NCI-H2107 treated with DMSO at 0.1 percent for 48 hours (cell line): ENCODE measurements at regions not wholly inside any gene's neighbourhood (a gene's known extent, or its start where the extent isn't known, plus 50 kb on each side); places are given as distances from the start of the nearest gene placed in this dataset.
A peak's percentile ranks its signal among the peaks of the same experiment; 100 is the strongest.

Experiments used
- DNase-seq: peaks from one replicate; lab custom pipeline; 2025; ENCODE audit not compliant: unreplicated experiment; lab: John Stamatoyannopoulos, UW

DNA sequence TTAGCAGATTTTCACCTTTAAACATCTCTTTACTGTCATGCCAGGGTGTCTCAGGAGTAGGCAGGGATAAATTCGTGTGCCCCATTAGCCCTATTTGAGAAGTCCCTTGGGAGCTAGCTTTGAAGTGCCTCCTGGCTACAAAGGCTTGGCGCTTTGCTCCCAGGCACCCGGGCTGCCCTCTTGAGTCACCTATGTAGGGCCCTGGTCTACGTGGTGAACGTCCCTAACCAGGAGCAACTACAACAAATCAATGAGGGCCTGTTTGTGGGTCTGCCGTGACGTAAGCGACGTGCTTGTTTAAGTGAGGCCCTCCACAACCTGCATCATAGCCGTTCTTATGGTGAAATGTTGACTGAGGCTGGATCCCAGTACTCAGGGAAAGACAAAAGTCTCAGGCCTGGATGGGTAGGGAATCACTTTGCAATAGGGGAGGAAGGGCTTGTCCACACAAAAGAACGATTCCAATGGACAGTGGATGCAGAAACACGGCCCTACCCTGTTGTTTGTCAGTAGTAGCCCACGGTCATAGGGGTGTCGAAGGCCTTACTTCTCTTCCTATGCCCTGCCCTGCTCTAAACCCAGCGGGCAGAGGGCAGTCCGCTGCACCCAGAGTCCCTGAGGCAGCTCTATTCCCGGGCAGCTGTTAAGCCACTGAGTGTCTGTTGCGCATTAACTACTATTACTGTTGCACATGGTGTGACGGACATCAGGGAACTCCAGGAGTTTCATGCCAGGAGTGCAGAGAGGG lies 93.9 kb downstream of the INHBB start:
- peak; percentile 9 for DNase-seq

DNA sequence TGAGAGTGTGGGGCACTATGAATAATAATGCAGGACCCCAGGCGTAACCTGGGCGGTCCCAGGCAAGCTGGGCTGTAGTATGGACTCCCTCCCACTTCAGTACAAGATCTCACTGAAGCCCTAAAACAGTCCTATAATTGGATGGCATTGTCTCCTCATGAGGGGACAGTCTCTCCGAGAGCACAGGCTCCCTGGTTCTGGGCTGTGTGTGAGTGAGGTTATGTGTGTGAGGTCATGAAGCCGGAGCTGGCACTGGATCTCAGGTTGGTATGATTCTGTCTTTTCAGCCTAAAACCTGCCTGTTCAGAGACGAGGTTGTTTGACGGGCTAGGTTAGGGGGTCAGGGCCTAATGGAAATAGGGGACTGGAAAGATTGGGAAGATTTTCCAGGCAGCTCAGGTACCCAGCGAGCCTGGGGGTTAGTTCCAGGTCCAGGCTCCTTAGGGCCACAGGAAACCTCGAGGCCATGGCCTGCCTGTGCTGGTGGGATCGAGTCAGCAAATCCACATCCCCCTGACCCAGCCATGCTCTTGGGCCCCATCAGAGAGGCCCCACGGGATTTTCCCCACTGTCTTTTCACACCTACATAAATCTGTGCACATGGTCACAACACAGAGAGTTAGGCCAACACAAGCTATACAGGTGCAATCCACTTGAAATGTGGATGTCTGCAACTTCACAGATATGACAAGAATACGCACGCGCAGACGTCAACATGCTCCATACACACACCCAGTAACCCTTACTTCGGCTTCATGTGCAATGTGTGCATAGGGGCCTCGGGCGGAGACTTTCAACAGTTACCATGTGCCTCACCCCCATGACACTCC lies 94.8 kb downstream of the INHBB start:
- no peak for DNase-seq

DNA sequence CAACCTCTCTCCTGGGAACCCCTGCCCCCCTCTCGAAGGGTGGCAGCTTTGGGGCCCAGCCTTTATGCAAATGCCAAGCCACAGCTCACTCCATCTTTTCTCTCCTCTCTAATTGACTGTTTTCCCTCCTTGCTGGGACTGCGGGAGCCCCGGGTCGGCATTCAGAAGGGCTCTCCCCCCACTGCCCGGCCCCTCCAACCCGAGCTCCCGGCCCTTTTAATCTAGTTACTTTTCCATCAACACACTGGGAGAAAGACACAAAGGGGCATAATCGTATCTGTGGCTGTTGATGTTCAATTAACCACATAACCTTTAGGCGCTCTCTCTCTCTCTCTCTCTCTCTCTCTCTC lies 95.4 kb downstream of the INHBB start:
- no peak for DNase-seq

DNA sequence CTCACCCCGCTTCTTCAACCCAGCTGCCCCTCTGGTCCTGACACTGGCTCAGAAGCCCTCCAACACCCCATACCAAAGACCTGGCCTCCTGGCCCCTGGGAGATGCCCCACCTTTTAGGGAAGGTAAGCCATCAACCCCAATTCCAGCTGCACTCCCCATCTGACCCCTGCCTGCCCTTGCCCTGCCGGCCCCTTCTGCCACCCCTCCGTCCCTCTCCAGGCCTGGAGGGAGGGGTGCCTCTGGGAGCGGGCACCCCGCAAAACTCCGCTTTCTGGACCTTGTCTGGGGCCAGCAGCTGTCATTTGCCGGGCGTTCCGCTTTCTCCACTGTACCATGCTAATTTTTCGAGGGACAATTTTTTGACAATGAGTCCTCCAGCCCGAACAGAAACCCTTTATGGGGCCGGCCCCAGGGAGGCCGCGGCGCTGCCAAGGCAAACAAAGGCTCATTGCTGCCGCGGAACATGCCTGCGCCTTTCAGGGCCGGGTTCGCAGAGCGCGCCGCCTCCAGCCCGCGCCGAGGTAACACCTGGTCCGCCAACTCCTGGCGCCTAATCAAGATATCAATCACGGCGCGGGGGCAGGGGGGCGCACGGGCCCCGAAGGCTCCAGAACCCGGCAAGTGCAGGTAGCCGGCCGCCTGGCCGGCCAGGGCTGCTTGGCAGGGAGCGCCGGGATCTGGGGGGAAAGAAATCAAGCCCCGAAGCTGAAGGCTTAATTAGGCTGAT lies 96.0 kb downstream of the INHBB start:
- no peak for DNase-seq

DNA sequence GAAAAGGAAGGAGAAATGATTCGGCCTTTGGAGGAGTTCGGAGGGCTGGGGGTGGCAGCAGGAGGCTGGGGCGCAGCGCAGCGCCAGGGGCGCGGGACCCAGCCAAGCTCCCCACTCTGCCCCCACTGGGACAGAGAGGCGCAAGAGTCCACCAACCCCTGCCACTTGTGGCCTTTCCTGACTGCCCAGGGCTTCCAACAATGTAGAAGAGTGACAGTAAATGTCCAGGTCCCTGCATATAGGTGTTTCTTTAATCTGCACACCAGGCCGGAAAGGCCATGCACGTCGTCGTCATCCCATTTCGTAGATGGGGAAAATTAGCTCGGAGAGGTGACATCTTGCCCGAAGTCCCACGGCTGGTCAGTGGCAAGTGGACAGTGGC lies 96.6 kb downstream of the INHBB start:
- no peak for DNase-seq

DNA sequence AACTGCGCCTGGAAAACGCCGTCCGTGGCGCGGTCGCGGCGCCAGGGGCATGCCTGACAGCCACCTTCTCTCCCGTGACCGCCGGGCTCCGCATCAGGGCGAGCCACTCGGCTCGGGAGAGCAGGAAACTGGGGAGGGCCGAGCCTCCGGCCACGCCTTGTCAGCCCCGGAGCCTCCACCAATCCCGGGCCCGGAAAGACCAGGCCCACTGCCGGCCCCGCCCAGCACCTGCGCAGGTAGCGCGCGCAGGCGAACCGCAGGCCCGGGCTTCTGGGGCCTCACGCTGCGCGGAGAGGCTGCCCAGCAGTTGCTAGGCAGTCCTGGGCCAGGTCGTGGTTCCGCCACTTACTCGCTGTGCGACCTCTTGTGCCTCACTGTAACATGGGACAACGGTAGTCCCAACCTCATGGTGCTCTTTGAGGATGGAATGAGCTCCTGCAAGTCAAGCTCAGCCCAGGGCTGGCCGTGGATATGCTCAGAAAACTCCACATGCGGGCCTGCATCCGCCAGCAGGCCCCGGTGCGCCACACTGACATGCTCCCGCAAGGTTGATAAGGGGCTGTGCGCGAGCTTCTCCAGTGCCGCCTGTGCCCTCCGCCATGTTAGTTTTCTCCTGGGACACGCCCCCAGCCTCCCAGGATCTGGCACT lies 97.1 kb downstream of the INHBB start:
- DNase-seq: no peak

DNA sequence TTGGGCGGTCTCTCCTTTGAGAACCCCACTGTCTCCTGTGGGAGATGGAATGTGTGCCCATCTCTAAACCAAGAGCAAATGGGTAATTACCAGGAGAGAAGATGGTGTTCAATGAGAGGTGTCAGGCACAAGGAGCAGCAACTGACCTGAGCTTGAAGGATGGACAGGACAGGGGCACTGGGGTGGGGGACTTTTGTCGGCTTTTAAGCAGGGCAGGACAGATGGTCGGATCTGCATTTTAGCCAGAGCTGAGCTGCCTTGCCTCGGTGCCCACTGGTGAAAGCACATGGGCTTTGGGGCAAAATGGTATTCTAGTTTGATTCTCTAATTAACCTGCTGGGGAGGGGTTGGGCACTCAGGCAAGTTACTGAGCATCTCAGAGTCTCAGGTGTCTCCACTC lies 98.0 kb downstream of the INHBB start:
- no peak for DNase-seq

DNA sequence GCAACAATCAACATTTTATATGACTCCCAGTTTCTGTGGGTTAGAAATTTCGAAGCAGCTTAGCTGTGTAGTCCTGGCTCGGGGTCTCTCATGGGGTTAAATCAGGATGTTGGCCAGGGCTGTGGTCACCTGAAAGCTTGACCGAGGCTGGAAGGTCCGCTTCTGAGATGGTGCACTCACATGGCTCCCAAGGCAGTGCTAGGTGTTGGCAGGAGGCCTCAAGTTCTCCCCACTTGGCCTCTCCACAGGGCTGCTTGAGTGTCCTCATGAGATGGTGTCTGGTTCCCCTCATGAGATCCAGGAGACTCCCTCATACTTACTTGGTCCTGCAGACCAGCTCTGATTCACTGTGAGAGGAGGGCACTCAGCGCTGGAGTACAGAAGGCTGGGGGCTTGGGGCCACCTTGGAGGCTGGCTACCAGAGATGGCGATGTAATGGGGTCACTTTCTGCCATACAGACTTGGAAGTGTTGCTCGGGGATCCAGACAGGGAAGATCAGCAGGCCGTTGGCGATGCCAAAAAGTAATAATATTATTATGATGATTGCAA lies 98.8 kb downstream of the INHBB start:
- no peak for DNase-seq

DNA sequence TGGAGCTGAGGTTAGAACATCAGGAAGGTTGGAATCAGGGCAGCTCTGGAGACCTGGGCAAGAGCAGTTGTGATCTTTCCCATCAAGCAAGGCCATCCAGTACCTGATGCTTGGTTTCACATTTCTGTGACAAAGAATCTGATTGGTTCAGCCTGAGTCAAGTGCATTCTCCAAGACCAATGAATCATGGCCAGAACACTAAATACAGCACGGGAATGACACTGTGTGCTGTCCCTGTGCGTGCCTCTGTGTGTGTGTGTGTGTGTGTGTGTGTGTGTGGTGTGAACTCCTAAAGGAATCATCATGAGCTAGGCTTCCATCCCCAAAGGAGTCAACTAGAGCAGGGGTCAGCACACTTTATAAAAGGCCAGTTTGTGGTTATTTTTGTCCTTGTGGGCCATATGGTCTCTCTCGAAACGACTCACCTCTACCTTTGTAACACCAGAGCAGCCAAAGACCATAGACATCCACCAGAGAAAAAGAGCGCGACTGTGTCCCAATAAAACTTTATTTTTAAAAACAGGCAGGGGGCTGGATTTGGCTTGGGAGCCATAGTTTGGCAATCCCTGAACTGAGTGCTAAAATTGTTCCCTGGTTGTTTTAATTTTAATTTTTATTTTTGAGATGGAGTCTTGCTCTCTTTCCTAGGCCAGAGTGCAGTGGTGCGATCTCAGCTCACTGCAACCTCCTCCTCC lies 99.7 kb downstream of the INHBB start:
- DNase-seq: peak; percentile 60

DNA sequence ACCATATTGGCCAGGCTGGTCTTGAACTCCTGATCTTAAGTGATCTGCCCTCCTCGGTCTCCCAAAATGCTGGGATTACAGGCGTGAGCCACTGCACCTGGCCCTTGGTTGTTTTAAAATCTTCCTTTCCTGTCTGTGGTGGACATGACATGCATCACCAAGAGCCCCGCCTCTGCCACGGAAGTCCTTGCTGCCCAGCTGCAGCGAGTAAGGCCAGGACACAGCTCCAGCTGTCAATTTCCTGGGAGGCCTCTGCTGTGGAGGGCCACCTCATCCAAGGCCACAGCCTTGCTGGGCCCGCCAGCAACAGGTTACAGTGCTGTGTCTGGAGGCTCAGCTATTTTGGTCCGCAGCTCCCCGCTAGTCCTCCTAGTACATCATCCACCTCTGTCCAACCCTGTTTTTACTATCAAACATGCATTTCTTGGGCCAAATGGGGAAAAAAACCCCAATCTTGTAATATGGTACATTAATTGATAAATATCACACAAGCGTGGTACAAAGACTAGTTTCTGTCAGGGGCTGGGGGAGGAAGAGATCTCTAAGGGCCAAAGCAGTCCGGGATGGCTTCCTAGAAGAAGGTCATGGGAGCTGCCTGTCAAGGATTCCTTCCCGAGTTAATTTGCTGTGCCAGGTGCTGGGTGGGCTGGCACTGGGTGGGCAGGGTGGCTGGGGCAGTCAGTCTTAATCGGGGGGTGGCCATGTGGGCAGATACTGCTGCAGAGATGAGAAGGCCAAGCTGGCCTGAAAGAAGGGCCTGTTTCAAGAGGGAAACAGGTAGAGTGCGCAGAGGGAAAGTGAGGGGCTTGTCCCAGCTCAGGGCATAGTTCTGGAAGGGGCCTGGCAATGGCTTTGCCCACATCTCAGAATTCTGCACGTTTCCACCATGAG lies 100.5 kb downstream of the INHBB start:
- DNase-seq: no peak

DNA sequence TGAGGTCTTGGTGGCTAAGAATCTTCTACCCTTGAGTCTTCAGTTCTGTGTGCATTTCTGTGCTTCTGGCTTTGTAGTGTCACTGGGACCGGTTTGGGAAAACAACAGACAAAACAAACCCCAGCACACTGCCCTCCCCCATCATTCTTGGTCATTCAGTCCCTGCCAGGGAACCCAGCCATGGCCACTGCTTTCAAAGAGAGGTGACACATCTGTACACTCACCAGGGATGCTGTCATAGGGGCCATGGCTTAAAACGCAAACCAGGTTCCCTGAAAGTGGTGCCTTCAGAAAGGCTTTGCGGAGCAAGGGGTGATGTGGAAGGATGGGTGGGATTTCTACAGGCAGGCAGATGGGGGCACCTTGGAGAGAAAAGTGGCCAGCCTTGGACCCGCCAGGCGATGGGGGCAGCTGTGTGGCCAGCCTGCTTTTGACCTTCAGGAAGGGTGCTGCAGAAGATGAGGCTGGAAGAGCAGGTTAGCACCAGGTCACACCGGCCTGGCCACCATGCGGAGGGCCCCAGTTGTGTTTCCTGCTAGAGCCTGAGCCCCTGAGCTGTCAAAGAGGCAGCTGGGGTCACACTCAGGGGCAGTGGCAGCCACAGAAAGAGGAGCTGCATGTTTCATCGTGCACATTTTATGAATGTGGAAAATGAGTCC lies 101.3 kb downstream of the INHBB start:
- no peak for DNase-seq

DNA sequence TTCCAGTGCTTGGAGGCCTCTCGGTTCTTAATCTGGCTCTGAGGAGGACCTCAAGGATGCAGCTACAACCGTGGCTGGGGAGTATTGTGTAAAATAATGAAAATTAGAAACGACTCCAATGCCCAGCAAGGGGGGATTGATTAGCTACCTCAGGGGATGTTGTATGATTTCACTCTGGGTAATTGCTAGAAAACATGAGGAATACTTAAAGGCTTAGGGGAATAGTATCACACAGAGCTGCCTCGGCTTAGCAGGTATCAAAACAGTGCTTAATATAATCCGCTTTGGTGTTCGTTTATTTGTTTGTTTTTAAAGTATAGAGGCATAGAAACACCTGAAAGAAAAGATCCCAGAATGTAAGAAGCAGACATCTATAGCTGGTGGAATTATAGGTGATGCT lies 102.5 kb downstream of the INHBB start:
- no peak for DNase-seq

DNA sequence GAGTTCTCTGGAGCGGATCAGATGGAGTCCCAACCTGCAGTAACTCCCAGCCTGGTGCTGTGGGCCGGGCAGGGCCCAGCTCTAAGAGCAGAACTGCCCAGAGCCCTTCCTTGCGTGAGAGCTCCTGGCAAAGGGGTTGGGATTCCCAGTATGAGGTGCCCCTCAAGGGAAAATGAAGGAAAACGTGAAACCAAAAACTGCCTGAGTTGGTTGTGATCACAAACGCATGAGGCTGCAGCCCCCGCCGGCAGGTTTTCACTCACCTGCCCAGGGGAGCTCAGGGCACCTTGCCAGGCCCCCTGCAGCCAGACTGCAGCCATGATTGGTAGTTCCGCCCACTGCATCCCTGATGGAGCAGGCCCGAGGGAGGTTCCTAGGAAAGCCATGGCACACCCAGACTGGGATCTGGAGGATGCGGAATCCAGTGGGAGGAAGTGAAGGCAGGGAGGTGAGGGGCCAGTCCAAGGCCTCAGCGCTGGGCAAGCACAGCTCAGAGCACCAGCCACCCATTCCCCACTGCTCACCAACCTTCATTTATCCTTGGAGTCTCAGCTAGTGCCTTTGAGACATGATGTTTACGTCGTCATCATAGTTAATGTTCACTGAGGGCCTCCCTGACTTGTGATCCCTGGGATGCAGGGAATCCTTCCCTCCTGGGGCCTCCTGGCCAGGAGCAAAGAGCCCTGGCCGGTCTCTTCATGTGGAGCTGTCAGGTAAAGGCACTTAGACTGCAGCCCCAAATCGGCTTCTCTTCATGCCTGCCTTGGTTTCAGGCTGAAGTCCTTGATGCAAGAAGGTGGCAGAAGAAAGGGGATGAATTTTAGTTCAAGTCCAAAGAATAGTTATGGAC lies 103.2 kb downstream of the INHBB start:
- DNase-seq: no peak

DNA sequence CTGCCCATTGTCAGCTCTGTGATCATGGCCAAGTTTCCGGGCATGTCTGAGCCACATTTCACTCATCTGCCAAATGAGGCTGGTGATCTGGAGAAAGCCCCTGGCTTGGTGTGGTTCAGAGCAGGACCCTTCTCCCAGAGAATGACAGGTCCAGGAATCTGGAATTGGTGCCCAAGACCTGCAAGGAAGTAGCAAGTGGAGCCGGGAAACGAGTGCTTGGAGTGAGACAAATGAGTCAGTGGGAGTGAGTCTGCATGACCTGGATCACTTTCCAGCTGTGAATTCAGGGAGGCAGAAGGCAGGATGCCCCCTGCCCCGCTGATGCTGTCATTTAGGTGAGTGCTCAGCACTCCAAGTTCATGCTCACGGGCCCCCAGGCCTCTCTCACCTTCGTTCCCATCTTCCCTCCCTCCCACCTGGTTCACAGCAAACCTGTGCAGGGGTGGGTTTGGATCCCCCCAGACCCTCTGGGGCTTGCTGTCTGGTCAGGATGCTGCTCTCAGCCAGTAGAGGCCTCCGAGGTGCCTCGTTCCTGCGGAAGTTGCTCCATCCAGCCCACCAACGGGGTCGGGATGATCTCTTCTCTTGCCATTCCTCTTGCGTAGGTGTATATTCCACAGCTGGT lies 104.4 kb downstream of the INHBB start:
- DNase-seq: no peak

DNA sequence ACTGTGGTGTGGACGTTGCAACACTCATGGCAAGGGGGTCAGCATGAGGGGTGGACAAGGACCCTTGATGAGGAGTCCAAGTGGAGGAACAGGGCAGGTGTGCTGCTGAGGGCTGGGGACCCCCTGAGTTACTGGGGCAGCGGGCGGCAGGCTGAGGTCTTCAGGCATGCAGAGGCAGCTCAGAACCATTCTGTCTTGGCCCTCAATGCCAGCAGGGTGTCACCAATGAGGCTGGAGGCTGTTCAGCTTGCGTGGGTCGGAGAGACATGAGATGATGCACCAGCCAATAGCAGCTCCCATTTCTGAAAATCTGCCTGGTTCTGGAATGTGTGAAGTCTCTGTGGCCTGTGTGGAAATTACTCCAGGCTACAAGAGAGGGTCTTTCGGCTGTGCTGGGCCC lies 105.4 kb downstream of the INHBB start:
- no peak for DNase-seq

DNA sequence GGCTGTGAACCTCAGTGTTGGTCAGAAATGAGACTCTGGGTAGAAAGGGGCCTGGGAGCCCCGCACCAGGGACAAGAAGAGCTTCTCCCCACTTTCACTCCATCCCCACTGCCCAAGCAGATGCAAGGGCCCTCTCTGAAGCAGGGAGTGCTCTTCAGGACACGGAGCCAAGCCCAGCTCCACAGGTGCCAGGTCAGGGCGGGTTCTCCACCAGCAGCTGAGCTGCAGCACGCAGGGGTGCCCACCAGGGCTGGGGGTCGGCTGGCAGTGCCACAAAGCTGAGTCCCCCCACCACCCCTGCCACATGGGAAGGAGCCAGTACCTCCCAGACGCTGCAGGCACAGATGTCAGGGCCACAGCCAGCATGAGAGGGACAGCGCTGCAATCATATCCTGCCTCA lies 106.2 kb downstream of the INHBB start:
- no peak for DNase-seq

DNA sequence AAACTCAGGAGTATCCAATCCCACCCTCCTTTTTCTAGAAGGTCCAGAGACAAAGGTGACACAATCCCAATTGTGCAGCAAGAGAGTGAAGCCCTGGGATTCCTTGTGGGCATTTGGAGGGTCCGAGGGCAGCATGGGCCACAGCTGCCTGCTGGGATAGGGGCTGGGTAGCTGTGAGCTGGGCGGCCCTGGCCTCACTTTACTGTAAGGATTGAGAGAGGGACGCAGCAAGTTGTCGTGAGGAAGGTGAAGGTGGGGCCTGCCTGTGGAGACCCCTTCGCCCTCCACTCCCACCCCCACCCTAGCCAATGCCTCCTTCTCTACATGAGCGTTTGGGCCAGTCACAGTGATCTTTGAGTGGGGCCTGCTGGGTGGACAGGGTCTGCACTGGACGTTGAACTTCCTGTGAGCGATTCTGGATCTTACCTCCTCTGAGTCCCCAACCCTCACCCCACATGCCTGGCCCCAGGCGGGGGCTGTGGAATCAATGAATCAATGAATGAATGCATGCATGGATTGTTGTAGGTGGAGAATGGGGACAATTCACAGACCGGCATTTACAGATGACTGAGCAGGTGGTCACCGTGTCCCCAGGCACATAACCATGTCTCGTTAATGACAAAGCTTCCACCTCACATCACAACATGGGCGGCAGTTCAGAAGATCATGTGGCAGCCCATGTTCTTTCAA lies 107.2 kb downstream of the INHBB start:
- no peak for DNase-seq
